Mesendoderm (in vitro differentiated cells): ENCODE measurements at regions not wholly inside any gene's neighbourhood (a gene's known extent, or its start where the extent isn't known, plus 50 kb on each side); places are given as distances from the start of the nearest gene placed in this dataset.

Source experiments
- DNase-seq: peaks from one replicate; pipeline ENCODE4 v3.0.0; 2013
- H2AK5ac ChIP-seq: 2 replicates; pipeline ENCODE4 v1.6.1; 2013; ENCODE audit warnings: low read length, inconsistent platforms
- H2BK120ac ChIP-seq: 2 replicates; pipeline ENCODE4 v1.6.1; 2013; ENCODE audit warnings: low read depth, mild to moderate bottlenecking, low read length, moderate library complexity, mixed read lengths
- H2BK15ac ChIP-seq: replicated peaks from 2 replicates; pipeline ENCODE4 v1.6.1; 2013; ENCODE audit warnings: low read depth, mild to moderate bottlenecking, moderate library complexity
- H2BK5ac ChIP-seq: 2 replicates; pipeline ENCODE4 v1.6.1; 2013; ENCODE audit warnings: low read length, inconsistent platforms
- H3K18ac ChIP-seq: 2 replicates; pipeline ENCODE4 v1.6.1; 2013; ENCODE audit warnings: mild to moderate bottlenecking, low read length, mixed read lengths
- H3K23ac ChIP-seq: one replicate; pipeline ENCODE4 v1.6.1; 2013; ENCODE audit warnings: low read length
- H3K27ac ChIP-seq: 2 replicates; pipeline ENCODE4 v1.5.1; 2013; ENCODE audit warnings: low read depth, mild to moderate bottlenecking, inconsistent platforms, low read length, moderate library complexity
- H3K27me3 ChIP-seq: 2 replicates; pipeline ENCODE4 v1.6.1; 2013; ENCODE audit warnings: low read length, control low read depth, mild to moderate bottlenecking, inconsistent platforms; ENCODE audit not compliant: insufficient read depth, poor library complexity
- H3K36me3 ChIP-seq: 2 replicates; pipeline ENCODE4 v1.6.1; 2013; ENCODE audit warnings: low read length, inconsistent platforms; ENCODE audit not compliant: control insufficient read depth, insufficient read depth
- H3K4ac ChIP-seq: one replicate; pipeline ENCODE4 v1.6.1; 2013; ENCODE audit warnings: low read depth, mild to moderate bottlenecking, low read length, moderate library complexity
- H3K4me1 ChIP-seq: 2 replicates; pipeline ENCODE4 v1.6.1; 2013; ENCODE audit warnings: low read depth, low read length, inconsistent platforms; ENCODE audit not compliant: control insufficient read depth
- H3K4me2 ChIP-seq: 2 replicates; pipeline ENCODE4 v1.6.1; 2013; ENCODE audit warnings: low read length
- H3K4me3 ChIP-seq: 2 replicates; pipeline ENCODE4 v1.5.1; 2013; ENCODE audit warnings: mild to moderate bottlenecking, low read length
- H3K56ac ChIP-seq: one replicate; pipeline ENCODE4 v1.6.1; 2013; ENCODE audit warnings: low read length
- H3K79me1 ChIP-seq: 2 replicates; pipeline ENCODE4 v1.6.1; 2013; ENCODE audit warnings: low read length, inconsistent platforms
- H3K79me2 ChIP-seq: 2 replicates; pipeline ENCODE4 v1.6.1; 2013; ENCODE audit warnings: mild to moderate bottlenecking, low read length; ENCODE audit not compliant: control insufficient read depth, insufficient read depth
- H3K9ac ChIP-seq: 2 replicates; pipeline ENCODE4 v1.6.1; 2013; ENCODE audit warnings: low read length, inconsistent platforms
- H4K5ac ChIP-seq: one replicate; pipeline ENCODE4 v1.6.1; 2013; ENCODE audit warnings: low read length
- H4K8ac ChIP-seq: one replicate; pipeline ENCODE4 v1.6.1; 2013; ENCODE audit warnings: low read depth, mild to moderate bottlenecking, control low read depth, low read length, moderate library complexity
- WGBS: extraction: QIAGEN DNeasy Blood & Tissue Kit; methylation state at CpG from one replicate; pipeline ENCODE4 v1.1.7; 2013; ENCODE audit warnings: low lambda C conversion rate, missing lambda C conversion rate; ENCODE audit not compliant: insufficient coverage; ENCODE audit errors: extremely low coverage; 5-methylcytosine and 5-hydroxymethylcytosine counted together

DNA sequence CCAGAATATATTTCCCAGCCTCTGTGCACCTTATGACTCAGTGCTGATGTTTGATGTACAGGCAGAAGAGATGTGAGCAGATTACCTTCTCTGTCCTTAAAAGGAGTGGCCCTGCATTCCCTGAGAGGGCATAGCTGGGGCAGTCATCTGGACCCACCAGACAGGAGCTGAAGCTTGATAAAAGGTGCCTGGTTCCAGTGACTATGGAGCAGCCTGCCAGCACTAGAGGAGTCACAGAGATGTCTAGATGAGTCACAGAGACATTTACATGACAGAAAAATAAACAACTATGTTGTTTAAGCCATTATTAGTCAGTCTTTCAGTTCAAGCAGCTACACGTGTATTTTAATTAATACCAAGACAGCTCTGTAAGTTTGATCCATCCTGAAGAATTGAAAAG, 237.1 kb upstream of the MOCS1 start:
- H3K18ac ChIP-seq: no peak overlapping the region
- H3K4me2 ChIP-seq: no peak overlapping the region
- H3K27ac ChIP-seq: no peak overlapping the region
- H3K79me2 ChIP-seq: no peaks in the 10 kb centered on the region
- H2BK15ac ChIP-seq: no peak overlapping the region
- no peak overlapping the region for H2AK5ac ChIP-seq
- H3K56ac ChIP-seq: no peak overlapping the region
- no peak for DNase-seq
- H2BK5ac ChIP-seq: no peak overlapping the region
- H3K4me1 ChIP-seq: no peaks in the 10 kb centered on the region
- H4K8ac ChIP-seq: no peak overlapping the region
- H3K4ac ChIP-seq: no peak overlapping the region
- H3K9ac ChIP-seq: no peak overlapping the region
- no peaks in the 10 kb centered on the region for H3K79me1 ChIP-seq
- no peak overlapping the region for H4K5ac ChIP-seq
- H3K4me3 ChIP-seq: no peak overlapping the region
- H2BK120ac ChIP-seq: no peak overlapping the region
- no peaks in the 10 kb centered on the region for H3K36me3 ChIP-seq
- H3K23ac ChIP-seq: no peak overlapping the region
- no peaks in the 10 kb centered on the region for H3K27me3 ChIP-seq
- WGBS: no CpG with 5 or more reads among the region's 1 CpG

DNA sequence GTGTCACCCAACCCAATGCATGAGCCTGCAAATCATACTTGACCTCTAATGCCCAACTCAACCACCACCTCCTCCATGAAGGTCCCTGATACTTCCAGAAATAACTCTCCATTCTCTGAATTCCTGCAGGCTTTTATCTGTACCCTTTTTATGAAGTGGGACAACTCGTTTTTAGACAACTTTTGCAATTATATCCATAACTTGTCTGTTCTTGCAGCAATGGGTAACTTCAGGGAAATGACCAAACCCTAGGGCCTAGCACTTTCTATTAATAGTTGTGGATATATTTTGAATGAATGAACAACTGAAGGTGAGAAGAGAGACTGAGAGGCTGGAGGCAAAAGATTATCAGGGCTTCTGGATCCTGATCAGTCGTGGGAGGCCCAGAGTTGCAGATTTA, 236.6 kb upstream of the MOCS1 start:
- Histone ChIP-seq H3K4me1 (no peaks in the 10 kb centered on the region), H3K79me1 (no peaks in the 10 kb centered on the region), H3K36me3 (no peaks in the 10 kb centered on the region), H3K18ac (no peak overlapping the region), H3K56ac (no peak overlapping the region), H3K4me2 (no peak overlapping the region), H4K8ac (no peak overlapping the region), H3K23ac (no peak overlapping the region), H2AK5ac (no peak overlapping the region), H3K4me3 (no peak overlapping the region), H3K27ac (no peak overlapping the region), H4K5ac (no peak overlapping the region), H2BK5ac (no peak overlapping the region), H3K79me2 (no peaks in the 10 kb centered on the region), H2BK15ac (no peak overlapping the region), H3K9ac (no peak overlapping the region), H2BK120ac (no peak overlapping the region), H3K4ac (no peak overlapping the region), H3K27me3 (no peaks in the 10 kb centered on the region)
- no CpG with 5 or more reads among the region's 2 CpGs for WGBS
- no peak for DNase-seq

GRCh38 chr6:40169878-40170277, 235.6 kb upstream of the MOCS1 start:
- Histone ChIP-seq H4K8ac (no peak overlapping the region), H3K56ac (no peak overlapping the region), H2BK5ac (no peak overlapping the region), H2AK5ac (no peak overlapping the region), H3K79me2 (no peaks in the 10 kb centered on the region), H3K23ac (no peak overlapping the region), H3K79me1 (no peaks in the 10 kb centered on the region), H3K27me3 (no peaks in the 10 kb centered on the region), H3K9ac (no peak overlapping the region), H3K4me1 (no peaks in the 10 kb centered on the region), H3K4me3 (no peak overlapping the region), H3K18ac (no peak overlapping the region), H3K27ac (no peak overlapping the region), H4K5ac (no peak overlapping the region), H3K4ac (no peak overlapping the region), H2BK120ac (no peak overlapping the region), H3K36me3 (no peaks in the 10 kb centered on the region), H3K4me2 (no peak overlapping the region), H2BK15ac (no peak overlapping the region)
- WGBS: no CpG with 5 or more reads among the region's 7 CpGs
- peak; percentile 21 for DNase-seq

DNA sequence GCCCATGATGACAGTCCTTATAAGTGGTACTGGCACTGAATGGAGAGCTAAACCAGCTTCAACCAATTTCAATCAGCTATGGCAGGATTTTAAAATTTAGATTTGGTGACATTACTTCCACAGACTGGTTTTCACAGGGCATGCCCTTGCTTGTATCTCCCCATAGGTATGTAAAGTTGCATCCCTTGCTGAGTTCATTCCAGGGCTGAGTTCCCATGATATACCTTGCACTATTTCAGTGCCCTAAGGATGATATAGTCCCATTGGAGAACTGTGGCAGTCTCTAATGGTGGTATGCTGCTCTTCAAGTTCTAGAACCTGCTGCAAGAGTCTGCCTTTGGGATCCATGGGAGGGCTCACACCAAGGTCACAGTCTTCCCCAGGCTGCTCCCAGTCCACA, 232.7 kb upstream of the MOCS1 start:
- no peak overlapping the region for H3K23ac ChIP-seq
- no peak overlapping the region for H3K27ac ChIP-seq
- no peak overlapping the region for H2BK5ac ChIP-seq
- H3K56ac ChIP-seq: no peak overlapping the region
- H3K27me3 ChIP-seq: no peaks in the 10 kb centered on the region
- no peak overlapping the region for H2BK15ac ChIP-seq
- H3K4me2 ChIP-seq: no peak overlapping the region
- H3K4me1 ChIP-seq: no peaks in the 10 kb centered on the region
- no peak overlapping the region for H2AK5ac ChIP-seq
- H3K18ac ChIP-seq: no peak overlapping the region
- H4K8ac ChIP-seq: no peak overlapping the region
- H3K9ac ChIP-seq: no peak overlapping the region
- H3K79me1 ChIP-seq: no peaks in the 10 kb centered on the region
- H3K36me3 ChIP-seq: no peaks in the 10 kb centered on the region
- H3K79me2 ChIP-seq: no peaks in the 10 kb centered on the region
- DNase-seq: no peak
- H4K5ac ChIP-seq: no peak overlapping the region
- H3K4me3 ChIP-seq: no peak overlapping the region
- H3K4ac ChIP-seq: no peak overlapping the region
- no peak overlapping the region for H2BK120ac ChIP-seq

DNA sequence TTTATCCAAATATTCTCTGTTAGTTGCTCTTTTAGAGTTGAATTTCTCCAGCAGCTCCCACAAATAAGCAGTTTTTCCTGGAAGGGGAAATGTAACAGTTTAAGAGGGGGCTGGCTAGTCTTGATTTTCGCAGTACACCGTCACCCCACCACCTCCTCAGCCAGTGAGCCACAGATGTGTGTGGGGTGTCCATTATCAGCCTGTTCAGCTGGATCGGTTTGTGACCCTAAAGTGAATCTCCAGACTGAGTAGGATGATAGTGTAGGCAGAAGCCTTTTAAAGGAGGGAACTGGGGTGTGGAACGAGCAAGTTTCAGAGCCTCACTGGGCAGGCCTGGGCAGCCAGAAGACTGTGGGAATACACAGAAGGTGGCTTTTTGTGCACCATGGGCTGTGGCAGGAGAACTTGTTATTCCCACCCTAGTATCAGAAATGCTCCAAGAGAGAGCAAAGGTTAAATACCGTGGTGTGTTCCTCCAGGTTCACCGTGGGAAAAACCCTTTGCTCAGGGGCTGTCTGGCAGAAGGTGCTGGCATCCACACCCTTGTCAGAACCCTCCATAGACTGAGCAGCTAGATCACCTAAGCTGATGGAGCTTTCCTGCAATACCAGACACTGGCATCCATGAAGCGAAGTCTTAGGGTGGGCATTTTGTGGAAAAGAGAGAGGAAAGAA, 230.9 kb upstream of the MOCS1 start:
- Histone ChIP-seq H3K4me3 (no peak overlapping the region), H3K56ac (no peak overlapping the region), H4K8ac (no peak overlapping the region), H3K79me1 (no peaks in the 10 kb centered on the region), H3K27ac (no peak overlapping the region), H3K18ac (no peak overlapping the region), H3K79me2 (no peaks in the 10 kb centered on the region), H3K36me3 (no peaks in the 10 kb centered on the region), H2AK5ac (no peak overlapping the region), H3K4me1 (no peaks in the 10 kb centered on the region), H2BK5ac (no peak overlapping the region), H3K23ac (no peak overlapping the region), H3K27me3 (no peaks in the 10 kb centered on the region), H4K5ac (no peak overlapping the region), H3K4me2 (no peak overlapping the region), H2BK120ac (no peak overlapping the region), H3K9ac (no peak overlapping the region), H3K4ac (no peak overlapping the region), H2BK15ac (no peak overlapping the region)
- DNase-seq: no peak
- WGBS: no CpG with 5 or more reads among the region's 7 CpGs

- Histone ChIP-seq H3K27ac (no peak overlapping the region), H3K27me3 (no peaks in the 10 kb centered on the region), H3K9ac (no peak overlapping the region), H3K79me1 (no peaks in the 10 kb centered on the region), H3K4ac (no peak overlapping the region), H2BK15ac (no peak overlapping the region), H3K4me2 (no peak overlapping the region), H3K79me2 (no peaks in the 10 kb centered on the region), H4K8ac (no peak overlapping the region), H2AK5ac (no peak overlapping the region), H4K5ac (no peak overlapping the region), H3K18ac (no peak overlapping the region), H2BK5ac (no peak overlapping the region), H2BK120ac (no peak overlapping the region), H3K36me3 (no peaks in the 10 kb centered on the region), H3K4me1 (no peaks in the 10 kb centered on the region), H3K56ac (no peak overlapping the region), H3K4me3 (no peak overlapping the region), H3K23ac (no peak overlapping the region)
- peak; percentile 64 for DNase-seq
- WGBS: no CpG with 5 or more reads among the region's 8 CpGs
Measured at GRCh38 chr6:40164345-40164755, 230.1 kb upstream of the MOCS1 start.
